H9 (cell line): ENCODE measurements at regions not wholly inside any gene's neighbourhood (a gene's known extent, or its start where the extent isn't known, plus 50 kb on each side); places are given as distances from the start of the nearest gene placed in this dataset.

Experiments
- DNase-seq: peaks from one replicate; pipeline ENCODE4 v3.0.0-alpha.2; 2017
- H2AFZ ChIP-seq: one replicate; pipeline ENCODE4 v1.6.1; 2013; ENCODE audit warnings: mild to moderate bottlenecking, low read length, control low read depth, moderate library complexity
- H2AK5ac ChIP-seq: 2 replicates; pipeline ENCODE4 v1.6.1; 2013; ENCODE audit warnings: low read length, control low read depth, mixed read lengths; ENCODE audit not compliant: insufficient read length
- H2BK120ac ChIP-seq: one replicate; pipeline ENCODE4 v1.6.1; 2013; ENCODE audit warnings: low read depth, mild to moderate bottlenecking, low read length, control low read depth, inconsistent platforms; ENCODE audit not compliant: poor library complexity, severe bottlenecking
- H2BK12ac ChIP-seq: 2 replicates; pipeline ENCODE4 v1.6.1; 2013; ENCODE audit warnings: low read length, control low read depth, mixed read lengths, low read depth; ENCODE audit not compliant: insufficient read length
- H2BK15ac ChIP-seq: 2 replicates; pipeline ENCODE4 v1.6.1; 2013; ENCODE audit warnings: low read depth, low read length, control low read depth
- H2BK20ac ChIP-seq: one replicate; pipeline ENCODE4 v1.6.1; 2013; ENCODE audit warnings: low read depth, mild to moderate bottlenecking, low read length, control low read depth, inconsistent platforms; ENCODE audit not compliant: poor library complexity, severe bottlenecking
- H2BK5ac ChIP-seq: 2 replicates; pipeline ENCODE4 v1.6.1; 2013; ENCODE audit warnings: low read length, control low read depth, mixed read lengths; ENCODE audit not compliant: insufficient read length
- H3K14ac ChIP-seq: 2 replicates; pipeline ENCODE4 v1.6.1; 2013; ENCODE audit warnings: low read length, control low read depth; ENCODE audit not compliant: insufficient read depth
- H3K18ac ChIP-seq: 2 replicates; pipeline ENCODE4 v1.6.1; 2013; ENCODE audit warnings: low read depth, mild to moderate bottlenecking, mixed read lengths, low read length, control low read depth; ENCODE audit not compliant: insufficient read length
- H3K23ac ChIP-seq: 2 replicates; pipeline ENCODE4 v1.6.1; 2013; ENCODE audit warnings: low read length, control low read depth, mixed read lengths, low read depth; ENCODE audit not compliant: insufficient read length
- H3K23me2 ChIP-seq: 2 replicates; pipeline ENCODE4 v1.6.1; 2013; ENCODE audit warnings: low read depth, mild to moderate bottlenecking, mixed read lengths, low read length, control low read depth; ENCODE audit not compliant: insufficient read length, poor library complexity, severe bottlenecking
- H3K27ac ChIP-seq: 2 replicates; pipeline ENCODE4 v1.5.1; 2013; ENCODE audit warnings: low read length, control low read depth, mixed read lengths, low read depth; ENCODE audit not compliant: insufficient read length
- H3K27me3 ChIP-seq: 2 replicates; pipeline ENCODE4 v1.6.1; 2013; ENCODE audit warnings: low read length, control low read depth, inconsistent platforms; ENCODE audit not compliant: insufficient read depth
- H3K4ac ChIP-seq: 2 replicates; pipeline ENCODE4 v1.6.1; 2013; ENCODE audit warnings: low read depth, mild to moderate bottlenecking, control low read depth, inconsistent platforms, low read length, moderate library complexity
- H3K4me1 ChIP-seq: 2 replicates; pipeline ENCODE4 v1.6.1; 2013; ENCODE audit warnings: low read length, control low read depth, inconsistent platforms; ENCODE audit not compliant: insufficient read depth
- H3K4me2 ChIP-seq: 2 replicates; pipeline ENCODE4 v1.6.1; 2013; ENCODE audit warnings: low read length, control low read depth, mixed read lengths; ENCODE audit not compliant: insufficient read length, insufficient read depth
- H3K56ac ChIP-seq: 2 replicates; pipeline ENCODE4 v1.6.1; 2013; ENCODE audit warnings: low read depth, mild to moderate bottlenecking, mixed read lengths, low read length, control low read depth; ENCODE audit not compliant: insufficient read length
- H3K79me1 ChIP-seq: 2 replicates; pipeline ENCODE4 v1.6.1; 2013; ENCODE audit warnings: low read depth, mild to moderate bottlenecking, moderate library complexity, low read length, control low read depth, inconsistent platforms; ENCODE audit not compliant: insufficient read depth, poor library complexity, severe bottlenecking
- H3K79me2 ChIP-seq: 2 replicates; pipeline ENCODE4 v1.6.1; 2013; ENCODE audit warnings: low read length, control low read depth, inconsistent platforms; ENCODE audit not compliant: insufficient read depth
- H3K9ac ChIP-seq: 2 replicates; pipeline ENCODE4 v1.6.1; 2013; ENCODE audit warnings: low read length, control low read depth, mixed read lengths; ENCODE audit not compliant: insufficient read length; ENCODE audit errors: extremely low read depth
- H3K9me3 ChIP-seq: one replicate; pipeline ENCODE4 v1.6.1; 2013; ENCODE audit warnings: low read depth, low read length, inconsistent platforms; ENCODE audit not compliant: control insufficient read depth
- H3T11ph ChIP-seq: one replicate; pipeline ENCODE4 v1.6.1; 2013; ENCODE audit warnings: mild to moderate bottlenecking, low read length, control low read depth, inconsistent platforms
- H4K20me1 ChIP-seq: one replicate; pipeline ENCODE4 v1.6.1; 2013; ENCODE audit not compliant: control insufficient read depth, insufficient read length, insufficient read depth
- H4K5ac ChIP-seq: 2 replicates; pipeline ENCODE4 v1.6.1; 2013; ENCODE audit warnings: low read depth, mild to moderate bottlenecking, mixed read lengths, low read length, control low read depth; ENCODE audit not compliant: insufficient read length
- H4K8ac ChIP-seq: replicated peaks from 2 replicates; pipeline ENCODE4 v1.6.1; 2013; ENCODE audit warnings: low read length, control low read depth, mixed read lengths, low read depth; ENCODE audit not compliant: insufficient read length
- H4K91ac ChIP-seq: 2 replicates; pipeline ENCODE4 v1.6.1; 2013; ENCODE audit warnings: low read depth, mild to moderate bottlenecking, moderate library complexity, mixed read lengths, low read length, control low read depth; ENCODE audit not compliant: insufficient read length
- H3K27ac Mint-ChIP-seq, 3 experiments: 2 replicates in 2 of 3; 3 replicates in 1 of 3; pipeline ENCODE4 v1.8.0; 2020 to 2021; ENCODE audit warnings: mixed read lengths in 3 of 3, mild to moderate bottlenecking in 1 of 3, moderate library complexity in 1 of 3
- H3K27me3 Mint-ChIP-seq: 2 replicates; pipeline ENCODE4 v1.8.0; 2021; ENCODE audit warnings: low read depth, mild to moderate bottlenecking, moderate library complexity, mixed read lengths
- H3K36me3 Mint-ChIP-seq, 3 experiments: 2 replicates in 2 of 3; 3 replicates in 1 of 3; pipeline ENCODE4 v1.8.0; 2020 to 2021; ENCODE audit warnings: low read depth in 3 of 3, mixed read lengths in 3 of 3; ENCODE audit not compliant: insufficient read depth in 1 of 3
- H3K4me1 Mint-ChIP-seq, 2 experiments: 2 replicates each; pipeline ENCODE4 v1.8.0; 2020; ENCODE audit warnings: mixed read lengths in 2 of 2
- H3K4me3 Mint-ChIP-seq, 2 experiments: 2 replicates in 1 of 2; 3 replicates in 1 of 2; pipeline ENCODE4 v1.8.0; 2020 to 2021; ENCODE audit warnings: mild to moderate bottlenecking in 2 of 2, mixed read lengths in 2 of 2, moderate library complexity in 1 of 2
- H3K9me3 Mint-ChIP-seq, 2 experiments: 2 replicates in 1 of 2; 3 replicates in 1 of 2; pipeline ENCODE4 v1.8.0; 2020; ENCODE audit warnings: mild to moderate bottlenecking in 2 of 2, mixed read lengths in 2 of 2, moderate library complexity in 1 of 2
- whole genome bisulfite sequencing: extraction: QIAGEN DNeasy Blood & Tissue Kit; methylation state at CpG from one replicate; pipeline ENCODE4 v1.1.7; 2013; ENCODE audit warnings: missing lambda C conversion rate, low lambda C conversion rate, mixed read lengths; ENCODE audit not compliant: insufficient read length; ENCODE audit errors: extremely low coverage; 5-methylcytosine and 5-hydroxymethylcytosine counted together
- TF ChIP-seq, protein P1 (sequence below): fragments of 200-600 bp; sonication (generic); conservative IDR thresholded peaks from 3 replicates; pipeline ENCODE4 v1.8.0; 2021; ENCODE audit warnings: antibody characterized with exemption, mild to moderate bottlenecking

DNA sequence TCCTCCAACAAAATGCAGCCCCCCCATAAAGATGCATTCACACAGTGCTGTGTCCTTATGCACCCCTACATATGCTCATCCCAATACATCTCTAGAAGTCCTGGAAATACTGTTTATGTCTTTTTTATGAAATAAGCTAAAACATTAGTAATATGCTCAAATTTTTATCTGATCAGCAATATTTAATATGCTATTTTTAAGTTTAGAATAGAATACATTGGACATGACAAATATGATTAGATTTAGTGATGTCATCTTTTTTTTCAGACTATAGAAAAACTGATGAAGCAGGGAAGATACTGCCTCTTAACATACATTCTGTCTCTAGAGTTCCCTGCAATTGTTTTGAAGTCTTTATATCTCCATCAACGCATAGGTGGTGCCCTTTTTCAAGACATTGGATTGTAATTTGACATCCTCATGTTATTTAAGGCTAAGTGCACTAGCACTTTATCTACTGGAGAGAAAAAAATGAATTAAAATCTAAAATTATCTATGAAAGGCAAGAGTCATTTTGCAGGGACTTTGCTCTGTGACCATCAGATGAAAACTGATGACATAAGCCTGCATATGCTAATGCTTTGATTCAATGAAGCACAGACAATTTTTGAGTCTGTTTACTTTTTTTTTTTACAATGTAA, 395.3 kb downstream of the LPIN1 start:
- H3K4me1 Mint-ChIP-seq: peaks cover 3 to 6% of the 10 kb centered on the region in 2 experiments
- no peak for DNase-seq
- H3K79me2 ChIP-seq: no peaks in the 10 kb centered on the region

More for the DNA sequence above, 395.3 kb downstream of the LPIN1 start:
- Histone ChIP-seq H3K23ac (no peak overlapping the region), H3K9ac (no peak overlapping the region), H2BK120ac (no peak overlapping the region), H3K79me1 (no peaks in the 10 kb centered on the region), H2AK5ac (no peak overlapping the region), H3K18ac (no peak overlapping the region), H3K56ac (no peak overlapping the region), H3K14ac (no peak overlapping the region), H2BK12ac (no peak overlapping the region), H3K4me2 (no peak overlapping the region), H4K91ac (no peak overlapping the region), H2BK20ac (no peak overlapping the region), H3K23me2 (no peaks in the 10 kb centered on the region), H3K27ac (no peak overlapping the region), H2BK15ac (no peak overlapping the region), H2AFZ (no peak overlapping the region), H3K9me3 (no peaks in the 10 kb centered on the region), H4K5ac (no peak overlapping the region), H2BK5ac (no peak overlapping the region), H3K4ac (no peak overlapping the region), H3T11ph (no peak overlapping the region), H3K4me1 (no peaks in the 10 kb centered on the region), H3K27me3 (no peaks in the 10 kb centered on the region), H4K20me1 (no peaks in the 10 kb centered on the region), H4K8ac (no peak overlapping the region)
- peaks cover 0 to under 1% (median 0%) of the 10 kb centered on the region in 3 experiments; a peak in 2 of 7 replicates for H3K36me3 Mint-ChIP-seq
- no CpG with 5 or more reads among the region's 1 CpG for WGBS
- H3K9me3 Mint-ChIP-seq: peaks cover 0 to 3% of the 10 kb centered on the region in 2 experiments; a peak in 3 of 5 replicates
- peaks cover 4% of the 10 kb centered on the region for H3K27me3 Mint-ChIP-seq
- no peak overlapping the region for H3K4me3 Mint-ChIP-seq
- TF ChIP-seq, protein P1, sequence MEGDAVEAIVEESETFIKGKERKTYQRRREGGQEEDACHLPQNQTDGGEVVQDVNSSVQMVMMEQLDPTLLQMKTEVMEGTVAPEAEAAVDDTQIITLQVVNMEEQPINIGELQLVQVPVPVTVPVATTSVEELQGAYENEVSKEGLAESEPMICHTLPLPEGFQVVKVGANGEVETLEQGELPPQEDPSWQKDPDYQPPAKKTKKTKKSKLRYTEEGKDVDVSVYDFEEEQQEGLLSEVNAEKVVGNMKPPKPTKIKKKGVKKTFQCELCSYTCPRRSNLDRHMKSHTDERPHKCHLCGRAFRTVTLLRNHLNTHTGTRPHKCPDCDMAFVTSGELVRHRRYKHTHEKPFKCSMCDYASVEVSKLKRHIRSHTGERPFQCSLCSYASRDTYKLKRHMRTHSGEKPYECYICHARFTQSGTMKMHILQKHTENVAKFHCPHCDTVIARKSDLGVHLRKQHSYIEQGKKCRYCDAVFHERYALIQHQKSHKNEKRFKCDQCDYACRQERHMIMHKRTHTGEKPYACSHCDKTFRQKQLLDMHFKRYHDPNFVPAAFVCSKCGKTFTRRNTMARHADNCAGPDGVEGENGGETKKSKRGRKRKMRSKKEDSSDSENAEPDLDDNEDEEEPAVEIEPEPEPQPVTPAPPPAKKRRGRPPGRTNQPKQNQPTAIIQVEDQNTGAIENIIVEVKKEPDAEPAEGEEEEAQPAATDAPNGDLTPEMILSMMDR: no peak
- H3K27ac Mint-ChIP-seq: no peak overlapping the region
